AG10803 (cell line): ENCODE measurements at regions not wholly inside any gene's neighbourhood (a gene's known extent, or its start where the extent isn't known, plus 50 kb on each side); places are given as distances from the start of the nearest gene placed in this dataset.

Experiments
- DNase-seq: peaks from one replicate; pipeline ENCODE4 v3.0.0; 2010; ENCODE audit warnings: low read depth
- H3K4me3 ChIP-seq: 2 replicates; pipeline ENCODE4 v1.5.1; 2011; ENCODE audit warnings: mild to moderate bottlenecking, low read length, control low read depth
- TF ChIP-seq, protein P1 (sequence below): conservative IDR thresholded peaks from 2 replicates; pipeline ENCODE4 v1.5.1; 2011; ENCODE audit warnings: mild to moderate bottlenecking, low read length, control low read depth, inconsistent platforms

DNA sequence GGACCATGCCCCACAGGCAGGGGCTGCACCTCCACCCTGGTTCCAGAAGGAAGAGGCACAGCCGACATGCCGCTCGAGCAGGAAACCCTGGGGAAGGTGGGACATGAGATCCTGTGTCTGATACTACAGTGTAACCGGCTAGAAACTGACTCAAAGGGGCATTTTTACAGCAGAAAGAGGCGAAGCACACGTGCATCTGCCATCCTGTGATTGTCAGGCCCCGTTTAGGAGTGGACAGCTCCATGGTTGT, 62.7 kb downstream of the SIK1 start:
- TF ChIP-seq, protein P1, sequence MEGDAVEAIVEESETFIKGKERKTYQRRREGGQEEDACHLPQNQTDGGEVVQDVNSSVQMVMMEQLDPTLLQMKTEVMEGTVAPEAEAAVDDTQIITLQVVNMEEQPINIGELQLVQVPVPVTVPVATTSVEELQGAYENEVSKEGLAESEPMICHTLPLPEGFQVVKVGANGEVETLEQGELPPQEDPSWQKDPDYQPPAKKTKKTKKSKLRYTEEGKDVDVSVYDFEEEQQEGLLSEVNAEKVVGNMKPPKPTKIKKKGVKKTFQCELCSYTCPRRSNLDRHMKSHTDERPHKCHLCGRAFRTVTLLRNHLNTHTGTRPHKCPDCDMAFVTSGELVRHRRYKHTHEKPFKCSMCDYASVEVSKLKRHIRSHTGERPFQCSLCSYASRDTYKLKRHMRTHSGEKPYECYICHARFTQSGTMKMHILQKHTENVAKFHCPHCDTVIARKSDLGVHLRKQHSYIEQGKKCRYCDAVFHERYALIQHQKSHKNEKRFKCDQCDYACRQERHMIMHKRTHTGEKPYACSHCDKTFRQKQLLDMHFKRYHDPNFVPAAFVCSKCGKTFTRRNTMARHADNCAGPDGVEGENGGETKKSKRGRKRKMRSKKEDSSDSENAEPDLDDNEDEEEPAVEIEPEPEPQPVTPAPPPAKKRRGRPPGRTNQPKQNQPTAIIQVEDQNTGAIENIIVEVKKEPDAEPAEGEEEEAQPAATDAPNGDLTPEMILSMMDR, result no peak
- DNase-seq, result no peak
- H3K4me3 ChIP-seq, result no peak overlapping the region

DNA sequence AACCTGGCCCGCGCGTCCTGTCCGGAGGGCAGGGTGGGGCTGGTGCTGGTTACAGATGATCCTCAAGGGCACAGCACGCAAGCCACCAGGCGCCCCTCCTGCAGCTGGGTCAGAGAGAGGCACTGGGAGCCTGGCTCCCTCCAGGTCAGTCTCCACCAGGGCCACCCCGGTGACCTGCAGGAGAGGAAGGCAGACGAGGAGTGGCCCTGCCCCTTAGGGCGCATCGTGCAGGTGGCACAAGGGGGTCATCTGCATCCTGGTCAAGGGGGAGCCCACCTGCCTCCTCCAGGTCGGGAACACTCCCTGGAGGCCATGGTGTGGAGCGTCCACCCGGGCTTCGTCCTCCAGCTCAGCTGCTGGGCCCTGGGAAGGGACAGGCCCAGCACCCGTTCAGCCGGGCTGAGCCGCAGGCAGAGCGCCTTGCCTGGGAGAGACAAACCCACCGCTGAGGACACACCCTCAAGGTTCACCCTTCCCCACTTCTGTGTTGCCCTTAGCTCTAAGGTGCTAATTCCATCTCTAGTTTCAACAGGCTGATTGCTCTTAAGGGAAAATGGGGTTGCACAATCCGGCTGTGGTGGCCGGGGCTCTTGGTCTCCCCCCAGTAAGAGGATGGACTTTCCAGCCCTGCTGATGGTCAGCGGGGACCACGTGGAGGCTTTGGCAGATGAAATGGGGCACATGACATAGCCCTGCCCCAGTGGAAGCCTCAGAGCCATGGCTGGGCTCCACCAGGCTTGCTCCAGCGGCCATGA, 63.2 kb downstream of the SIK1 start:
- no peak overlapping the region for H3K4me3 ChIP-seq

DNA sequence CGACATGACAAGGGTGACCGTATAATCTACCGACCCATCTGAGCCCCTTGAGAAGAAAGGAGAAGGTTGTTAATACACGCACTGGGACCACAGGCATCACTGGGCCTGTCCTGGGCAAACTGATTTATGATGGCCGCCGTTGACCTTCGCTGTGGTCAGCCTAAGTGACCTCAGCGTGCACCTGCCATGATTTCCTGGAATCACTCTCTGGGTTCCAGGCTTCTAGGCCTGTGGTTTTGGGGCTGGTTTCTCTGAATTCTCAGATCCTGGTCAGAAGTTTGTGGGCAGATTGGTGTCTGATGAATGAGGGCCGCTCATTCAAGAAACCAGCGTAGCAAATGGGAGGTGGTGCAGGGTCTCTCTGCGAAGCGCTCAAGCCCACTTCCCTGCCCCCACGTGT, 64.0 kb downstream of the SIK1 start:
- TF ChIP-seq, protein P1, result no peak
- no peak overlapping the region for H3K4me3 ChIP-seq
- DNase-seq, result no peak

More for the DNA sequence above, 63.2 kb downstream of the SIK1 start:
- TF ChIP-seq, protein P1, result no peak
- DNase-seq, result no peak

DNA sequence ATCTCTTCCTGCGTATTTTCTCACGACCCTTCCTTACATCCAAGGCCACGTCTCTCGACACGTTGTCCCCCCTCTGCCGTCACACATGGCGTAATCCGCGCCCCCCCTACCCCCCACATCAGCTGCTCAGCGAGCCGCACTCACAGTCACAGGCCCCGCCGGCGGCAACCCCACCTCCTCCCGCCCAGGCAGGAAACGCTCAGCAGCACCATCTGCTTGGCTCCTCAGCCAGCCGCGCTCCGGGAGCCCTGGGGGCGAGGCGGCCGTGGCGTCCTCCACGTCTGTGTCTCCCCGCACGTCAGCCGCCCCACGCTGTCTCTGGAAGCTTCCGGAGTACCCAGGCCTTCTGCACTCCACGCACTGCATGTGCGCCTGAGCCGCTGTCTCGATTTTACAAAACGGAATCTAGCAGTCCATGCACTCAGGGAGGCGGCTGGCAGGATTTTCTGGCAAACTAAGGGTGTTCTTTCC, 64.6 kb downstream of the SIK1 start:
- TF ChIP-seq, protein P1, result no peak; the same call in none of the 2 replicates
- H3K4me3 ChIP-seq, result peak overlapping the region; percentile 41
- peak; percentile 80 for DNase-seq

DNA sequence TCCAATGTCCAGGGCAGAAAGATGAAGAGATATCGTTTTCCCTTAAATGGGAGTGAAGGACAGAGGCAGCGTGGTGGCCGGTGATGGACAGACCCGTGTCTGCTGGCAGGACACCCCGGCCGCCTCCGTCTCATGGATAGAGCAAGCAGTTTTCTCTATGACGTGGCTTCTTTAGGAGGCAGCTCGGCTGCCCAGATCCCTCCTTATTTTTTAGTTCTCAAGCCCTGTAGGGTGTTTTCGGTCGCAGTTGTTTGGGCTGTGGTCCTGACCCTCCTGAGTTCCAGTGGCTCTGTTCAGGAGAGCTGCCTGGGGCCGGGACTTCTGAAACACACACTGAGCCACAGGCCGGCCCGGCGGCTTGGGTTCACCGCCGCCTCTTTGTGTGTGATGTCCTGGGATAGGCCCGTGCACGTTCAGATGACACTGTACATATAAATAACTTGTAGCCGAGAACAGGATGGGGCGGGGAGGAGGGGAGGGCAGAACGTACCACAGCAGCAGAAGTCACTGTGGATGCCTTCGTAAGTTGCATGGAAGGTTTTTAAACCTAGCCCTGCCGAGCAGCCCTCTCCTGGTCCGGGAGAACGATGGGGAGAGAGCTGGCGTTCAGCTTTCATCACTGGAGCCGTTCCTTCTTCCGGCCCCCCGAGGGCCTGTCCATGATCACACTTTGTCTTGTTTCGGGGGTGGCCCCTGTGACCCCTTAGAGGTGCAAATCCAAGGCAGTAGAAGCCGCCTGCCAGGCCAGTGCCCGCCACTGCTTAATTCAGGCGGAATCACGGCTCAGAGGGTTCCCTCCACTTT, 65.2 kb downstream of the SIK1 start:
- TF ChIP-seq, protein P1, result no peak
- H3K4me3 ChIP-seq, result peak overlapping the region; percentile 41
- peak; percentile 82 for DNase-seq

DNA sequence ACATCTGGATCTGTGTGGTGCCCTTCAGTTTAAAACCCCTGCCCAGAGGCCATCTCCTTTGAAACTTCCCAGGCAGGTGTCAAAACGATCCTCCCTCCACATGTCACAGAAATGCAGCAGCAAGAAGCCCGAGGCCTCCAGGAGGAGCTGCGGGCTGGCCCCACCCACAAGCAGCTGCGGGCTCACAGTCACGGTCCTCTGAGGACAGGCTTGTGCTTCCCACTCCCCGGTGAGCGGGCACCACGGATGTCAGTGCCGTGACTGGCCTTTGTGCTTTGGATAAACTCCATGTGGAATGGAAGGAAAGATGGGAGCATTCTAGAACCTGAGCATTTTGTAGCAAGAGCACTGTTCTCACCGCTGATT, 65.8 kb downstream of the SIK1 start:
- H3K4me3 ChIP-seq, result peak overlapping the region; percentile 41
- DNase-seq, result peak; percentile 64
- TF ChIP-seq, protein P1, result 0 out of 2 replicates have a peak, but pooled peaks have one; percentile 16
